HEK293T (cell line): ENCODE measurements at regions not wholly inside any gene's neighbourhood (a gene's known extent, or its start where the extent isn't known, plus 50 kb on each side); places are given as distances from the start of the nearest gene placed in this dataset.

Experiments
- ARNT ChIP-seq: fragments of 450-650 bp; IDR thresholded peaks from 2 replicates; pipeline ENCODE4 v1.6.1; 2017; ENCODE audit warnings: mild to moderate bottlenecking
- BHLHE40 ChIP-seq: fragments of 450-650 bp; IDR thresholded peaks from 2 replicates; pipeline ENCODE4 v1.6.1; 2016; ENCODE audit warnings: mild to moderate bottlenecking, moderate library complexity, borderline replicate concordance
- CTBP1 ChIP-seq: fragments of 450-650 bp; IDR thresholded peaks from 2 replicates; pipeline ENCODE4 v1.6.1; 2016; ENCODE audit warnings: borderline replicate concordance
- ELF4 ChIP-seq: fragments of 450-650 bp; IDR thresholded peaks from 2 replicates; pipeline ENCODE4 v1.6.1; 2017; ENCODE audit warnings: antibody characterized with exemption
- FOXA1 ChIP-seq: fragments of 450-650 bp; IDR thresholded peaks from 2 replicates; pipeline ENCODE4 v1.6.1; 2016; ENCODE audit warnings: mild to moderate bottlenecking
- FOXK2 ChIP-seq: fragments of 450-650 bp; IDR thresholded peaks from 2 replicates; pipeline ENCODE4 v1.6.1; 2016; ENCODE audit warnings: mild to moderate bottlenecking
- L3MBTL2 ChIP-seq: fragments of 450-650 bp; conservative IDR thresholded peaks from 2 replicates; pipeline ENCODE4 v1.6.1; 2016; ENCODE audit warnings: mild to moderate bottlenecking
- SP1 ChIP-seq: fragments of 450-650 bp; IDR thresholded peaks from 2 replicates; pipeline ENCODE4 v1.6.1; 2017
- SUZ12 ChIP-seq: fragments of 450-650 bp; IDR thresholded peaks from 2 replicates; pipeline ENCODE4 v1.6.1; 2016; ENCODE audit warnings: mild to moderate bottlenecking
- TARDBP ChIP-seq: fragments of 450-650 bp; IDR thresholded peaks from 2 replicates; pipeline ENCODE4 v1.6.1; 2016
- ZNF384 ChIP-seq: fragments of 450-650 bp; IDR thresholded peaks from 2 replicates; pipeline ENCODE4 v1.6.1; 2016
- TF ChIP-seq, protein P1 (sequence below): fragments of 450-650 bp; IDR thresholded peaks from 2 replicates; pipeline ENCODE4 v1.6.1; 2016

GRCh38 chr20:57908704-57909630, 199.2 kb upstream of the PMEPA1 start:
- TF ChIP-seq BHLHE40 (no peak), CTBP1 (no peak), SP1 (no peak), ARNT (no peak), SUZ12 (no peak), ZNF384 (no peak), FOXK2 (no peak), FOXA1 (no peak), TARDBP (no peak), L3MBTL2 (no peak), ELF4 (no peak)
- TF ChIP-seq, protein P1, sequence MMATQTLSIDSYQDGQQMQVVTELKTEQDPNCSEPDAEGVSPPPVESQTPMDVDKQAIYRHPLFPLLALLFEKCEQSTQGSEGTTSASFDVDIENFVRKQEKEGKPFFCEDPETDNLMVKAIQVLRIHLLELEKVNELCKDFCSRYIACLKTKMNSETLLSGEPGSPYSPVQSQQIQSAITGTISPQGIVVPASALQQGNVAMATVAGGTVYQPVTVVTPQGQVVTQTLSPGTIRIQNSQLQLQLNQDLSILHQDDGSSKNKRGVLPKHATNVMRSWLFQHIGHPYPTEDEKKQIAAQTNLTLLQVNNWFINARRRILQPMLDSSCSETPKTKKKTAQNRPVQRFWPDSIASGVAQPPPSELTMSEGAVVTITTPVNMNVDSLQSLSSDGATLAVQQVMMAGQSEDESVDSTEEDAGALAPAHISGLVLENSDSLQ: no peak
